Putamen (tissue), 1 donor: ENCODE measurements at regions not wholly inside any gene's neighbourhood (a gene's known extent, or its start where the extent isn't known, plus 50 kb on each side); places are given as distances from the start of the nearest gene placed in this dataset.

Experiments
- DNase-seq: peaks from one replicate; pipeline ENCODE4 v3.0.0-alpha.2; 2016; ENCODE audit warnings: low spot score

DNA sequence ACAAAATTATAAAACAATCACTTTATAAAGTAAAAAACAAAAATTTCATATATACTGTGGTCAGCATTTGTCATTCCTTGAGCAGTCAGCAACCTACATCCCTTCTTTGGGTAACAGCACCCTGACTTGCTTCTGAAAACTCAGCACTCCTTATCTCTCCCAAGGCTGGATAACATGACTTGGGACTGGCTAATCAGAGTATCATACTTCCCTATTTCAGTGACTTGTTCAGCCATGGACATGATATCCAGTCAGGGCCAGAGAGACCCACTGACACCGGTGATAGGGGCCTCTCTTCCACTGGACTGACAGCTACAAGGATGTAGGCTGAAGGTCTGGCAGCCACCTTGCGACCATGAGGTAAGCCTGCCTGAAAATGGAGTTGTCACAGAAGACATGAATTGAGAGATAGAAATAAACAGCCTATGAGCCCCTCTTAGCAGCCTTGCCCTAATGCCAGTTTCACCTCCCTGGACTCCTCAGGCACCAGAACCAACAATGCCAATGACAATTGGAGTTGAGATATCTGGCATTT lies 84.4 kb upstream of the NEBL start:
- DNase-seq, result no peak

DNA sequence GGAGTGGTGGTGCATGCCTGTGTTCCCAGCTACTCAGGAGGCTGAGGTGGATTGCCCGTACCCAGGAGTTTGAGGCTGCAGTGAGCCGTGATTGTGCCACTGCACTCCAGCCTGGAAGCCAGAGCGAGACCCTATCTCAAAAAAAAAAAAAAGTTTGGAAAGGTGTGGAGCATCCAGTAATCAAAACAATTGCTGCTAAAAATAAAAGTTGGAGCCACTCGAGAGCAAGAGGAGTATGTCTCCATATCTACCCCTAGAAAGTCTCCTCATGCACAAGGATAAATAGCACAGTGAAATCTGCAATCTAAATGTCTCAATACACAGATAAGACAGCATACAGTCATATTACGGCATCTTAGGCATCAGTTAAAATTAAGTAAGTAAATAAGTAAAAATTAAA lies 81.5 kb upstream of the NEBL start:
- DNase-seq, result no peak

DNA sequence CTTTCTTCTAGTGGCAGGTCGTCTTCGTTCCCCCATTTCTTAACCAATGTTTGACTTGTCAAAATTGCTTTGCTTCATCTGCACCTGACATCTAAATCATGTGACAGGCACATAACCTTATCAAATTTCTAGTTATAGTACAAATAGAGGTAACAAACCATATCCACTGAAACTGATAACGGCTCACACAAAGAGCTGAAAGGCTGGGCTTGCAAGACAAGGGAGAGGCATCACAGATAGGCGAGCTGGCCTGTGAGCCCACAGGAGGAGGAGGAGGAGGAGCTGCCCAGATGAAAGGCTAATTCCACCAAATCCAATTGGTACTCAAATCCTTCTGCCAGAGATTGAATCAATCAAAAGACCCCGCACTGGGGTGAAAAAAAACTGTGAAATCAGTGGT lies 80.2 kb upstream of the NEBL start:
- no peak for DNase-seq

DNA sequence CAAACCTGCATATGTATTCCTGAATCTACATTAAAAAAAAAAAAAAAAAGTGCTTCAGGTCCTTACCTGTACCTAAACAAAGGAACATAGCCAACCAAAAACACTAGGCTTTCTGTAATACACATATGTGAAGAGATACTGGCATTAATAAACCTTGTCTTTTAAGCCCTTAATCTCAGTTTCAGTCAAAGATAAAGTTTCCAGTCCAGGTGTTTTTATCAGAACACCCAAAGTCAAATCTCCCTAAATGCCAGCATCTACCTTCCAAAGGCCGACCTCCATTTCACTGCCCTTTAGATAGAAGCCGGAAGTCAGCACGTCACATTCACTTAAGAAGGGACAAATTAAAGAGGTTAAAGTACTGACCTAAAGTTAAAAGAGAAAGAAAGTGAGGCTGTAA lies 79.8 kb upstream of the NEBL start:
- DNase-seq, result no peak

DNA sequence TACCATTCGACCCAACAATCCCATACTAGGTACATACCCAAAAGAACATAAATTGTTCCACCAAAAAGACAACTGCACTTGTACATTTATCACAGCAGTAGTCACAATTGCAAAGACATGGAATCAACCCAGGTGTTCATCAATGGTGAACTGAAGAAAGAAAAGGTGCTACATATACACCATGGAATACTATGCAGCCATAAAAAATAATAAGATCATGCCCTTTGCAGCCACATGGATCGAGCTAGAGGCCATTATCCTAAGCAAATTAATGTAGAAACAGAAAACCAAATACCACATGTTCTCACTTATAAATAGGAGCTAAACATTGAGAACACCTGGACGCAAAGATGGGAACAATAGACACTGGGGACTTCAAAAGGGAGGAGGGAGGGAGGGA lies 79.3 kb upstream of the NEBL start:
- DNase-seq, result no peak

DNA sequence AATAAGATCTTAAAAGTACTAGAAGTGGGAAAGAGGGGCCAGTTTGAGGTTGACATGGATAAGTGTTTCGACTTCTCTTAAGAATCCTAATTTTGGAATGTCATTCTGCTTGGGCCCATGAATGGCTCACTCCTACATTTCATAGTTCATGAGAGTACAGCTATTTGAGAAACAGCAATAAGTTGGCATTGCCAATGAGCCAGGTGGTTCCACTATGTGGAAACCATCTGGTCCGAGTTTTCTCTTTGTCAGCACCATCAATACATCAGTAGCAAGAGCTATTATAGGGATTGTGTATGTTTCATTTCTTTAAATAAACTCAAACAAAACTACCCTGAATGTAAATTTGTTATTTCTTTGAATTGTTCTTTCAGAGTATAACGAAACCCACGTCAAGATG lies 78.1 kb upstream of the NEBL start:
- DNase-seq, result no peak

DNA sequence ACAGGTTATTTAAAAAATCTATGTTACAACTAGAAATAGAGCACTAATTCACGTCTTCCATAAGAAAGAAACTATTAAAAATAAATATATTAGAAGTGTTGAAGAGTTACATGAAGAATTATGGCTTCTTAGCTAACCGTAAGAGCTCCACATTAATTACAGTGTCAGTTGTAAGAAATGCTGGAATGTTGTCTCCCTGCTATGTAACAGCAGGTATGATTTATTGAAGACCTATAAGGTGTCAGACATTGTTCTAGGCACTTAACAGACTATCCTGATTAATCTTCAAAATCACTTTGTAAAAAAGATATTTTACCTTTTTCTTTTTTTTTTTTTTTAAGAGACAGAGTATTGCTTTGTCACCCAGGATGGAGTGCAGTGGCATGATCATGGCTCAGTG lies 75.8 kb upstream of the NEBL start:
- DNase-seq, result no peak

DNA sequence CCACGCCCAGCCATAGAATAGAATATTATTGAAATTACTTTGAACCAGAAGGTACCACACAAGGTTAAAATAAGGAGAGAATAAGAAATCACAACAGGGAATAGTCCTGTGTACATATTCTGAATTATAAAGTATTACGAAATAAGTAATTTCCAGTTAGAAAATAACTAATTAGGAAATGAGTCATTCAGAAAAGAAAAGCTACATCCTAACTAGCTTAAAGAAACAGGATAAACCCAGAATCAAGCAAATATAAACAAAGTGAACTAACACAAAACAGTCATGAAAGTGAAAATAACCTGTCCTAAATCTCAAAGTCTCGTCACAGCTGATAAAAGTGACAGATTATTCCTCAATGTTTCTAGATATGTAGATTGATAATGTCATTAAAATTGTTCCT lies 74.8 kb upstream of the NEBL start:
- DNase-seq, result no peak

DNA sequence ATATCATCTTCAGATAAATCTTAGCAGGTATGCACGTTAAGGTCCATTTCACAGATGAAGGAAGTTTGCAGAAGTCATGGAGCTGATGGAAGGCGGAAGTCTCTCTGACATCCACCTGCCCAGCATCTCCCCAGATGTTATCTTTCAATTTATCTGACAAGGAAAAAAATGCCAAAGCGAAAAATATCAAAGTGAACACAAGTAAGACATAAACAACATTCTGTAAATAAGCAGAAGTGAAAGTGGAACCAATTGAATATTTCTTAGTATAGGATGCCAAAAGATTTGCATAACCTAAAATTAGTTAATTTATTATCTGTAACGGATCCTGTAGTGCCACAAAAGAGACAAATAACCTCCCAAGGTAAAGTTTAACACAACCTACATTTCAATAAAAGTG lies 73.6 kb upstream of the NEBL start:
- DNase-seq, result no peak

DNA sequence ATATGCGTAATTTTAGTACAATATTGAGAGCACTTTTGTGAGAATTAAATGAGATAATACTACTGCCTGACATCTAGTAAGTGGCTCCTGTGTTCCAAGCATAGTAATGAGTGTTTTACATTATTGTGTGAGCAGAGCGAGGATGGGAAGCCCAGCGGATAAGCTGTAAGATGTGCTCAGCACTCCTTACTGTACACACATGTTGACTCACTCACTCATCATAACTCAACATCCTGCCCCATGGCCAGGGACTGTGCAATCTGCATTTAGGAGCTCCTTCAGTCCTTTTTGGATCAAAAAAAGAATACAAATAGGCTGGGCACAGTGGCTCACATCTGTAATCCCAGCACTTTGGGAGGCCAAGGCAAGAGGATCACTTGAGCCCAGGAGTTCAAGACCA lies 72.9 kb upstream of the NEBL start:
- no peak for DNase-seq

DNA sequence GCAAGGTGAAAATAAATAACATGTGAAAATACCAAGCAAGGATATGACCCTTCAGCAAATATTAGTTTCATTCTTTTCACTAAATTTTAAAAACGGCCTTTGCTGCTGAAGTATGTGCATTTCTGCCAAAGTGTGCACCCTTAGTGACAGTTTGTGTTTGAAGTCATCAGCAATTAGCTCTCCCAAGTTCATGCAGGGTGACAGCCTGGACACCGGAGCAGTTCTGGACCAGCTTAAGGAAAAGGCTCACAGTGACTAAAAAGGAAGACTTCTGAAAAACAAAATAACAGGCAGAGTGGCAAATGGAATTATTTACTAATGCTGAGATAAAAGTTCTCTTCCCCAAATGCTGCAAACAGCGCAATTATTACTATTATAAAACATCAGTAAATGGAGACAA lies 69.3 kb upstream of the NEBL start:
- no peak for DNase-seq

DNA sequence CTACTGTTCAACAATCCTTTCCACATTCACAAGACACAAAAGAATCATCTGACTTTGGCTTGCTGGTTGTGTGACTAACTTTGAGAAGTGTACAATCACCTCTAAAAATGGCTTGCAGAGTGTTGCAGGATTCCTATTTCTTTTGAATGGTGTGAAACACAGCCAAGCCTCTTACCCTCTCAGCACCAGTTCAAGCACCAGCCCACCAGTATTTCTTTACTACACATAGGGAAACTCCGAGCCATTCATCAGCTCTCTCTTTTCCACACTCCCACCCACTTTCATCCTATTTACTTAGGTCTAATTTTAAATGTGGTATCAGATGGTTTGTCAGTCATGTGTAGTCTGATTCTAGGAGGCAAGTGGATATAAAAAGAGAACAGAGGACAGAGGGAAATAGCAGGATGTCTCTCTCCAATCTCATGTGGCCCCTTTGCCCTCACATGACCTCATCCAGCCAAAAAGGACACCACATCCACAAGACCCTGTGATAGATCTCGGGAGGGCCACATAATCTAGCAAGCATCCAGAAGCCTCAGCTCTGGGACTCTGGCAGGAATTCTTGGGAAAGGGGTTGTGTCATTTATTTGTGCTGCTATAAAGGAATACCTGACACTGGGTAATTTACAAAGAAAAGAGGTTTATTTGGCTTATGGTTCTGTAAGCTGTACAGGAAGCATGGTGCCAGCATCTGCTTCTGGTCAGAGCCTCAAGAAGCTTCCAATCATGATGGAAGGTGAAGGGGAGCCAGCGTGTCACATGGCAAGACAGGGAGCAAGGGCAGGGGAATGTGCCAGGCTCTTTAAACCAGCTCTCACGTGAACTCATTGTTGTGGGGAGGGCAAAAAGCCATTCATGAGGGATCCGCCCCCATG lies 66.8 kb upstream of the NEBL start:
- DNase-seq, result no peak

DNA sequence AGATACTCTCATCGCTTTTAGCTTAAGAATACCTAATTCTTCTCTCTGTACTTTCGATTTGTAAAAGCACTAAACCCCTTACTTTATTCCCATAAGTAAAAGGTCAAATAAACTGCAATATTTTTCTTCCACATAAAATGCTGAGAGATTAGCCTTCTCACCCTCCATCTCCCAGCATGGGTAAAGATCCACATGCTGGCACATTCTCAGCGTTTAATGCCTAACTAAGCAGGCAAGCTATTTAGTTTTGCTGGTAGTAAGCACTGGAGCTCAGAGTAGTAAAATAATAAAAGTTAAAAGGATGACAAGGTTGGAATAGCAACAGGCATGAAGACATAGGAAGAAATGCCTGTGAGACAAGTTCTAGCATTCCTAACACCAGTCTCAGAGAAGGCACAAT lies 65.9 kb upstream of the NEBL start:
- DNase-seq, result no peak

DNA sequence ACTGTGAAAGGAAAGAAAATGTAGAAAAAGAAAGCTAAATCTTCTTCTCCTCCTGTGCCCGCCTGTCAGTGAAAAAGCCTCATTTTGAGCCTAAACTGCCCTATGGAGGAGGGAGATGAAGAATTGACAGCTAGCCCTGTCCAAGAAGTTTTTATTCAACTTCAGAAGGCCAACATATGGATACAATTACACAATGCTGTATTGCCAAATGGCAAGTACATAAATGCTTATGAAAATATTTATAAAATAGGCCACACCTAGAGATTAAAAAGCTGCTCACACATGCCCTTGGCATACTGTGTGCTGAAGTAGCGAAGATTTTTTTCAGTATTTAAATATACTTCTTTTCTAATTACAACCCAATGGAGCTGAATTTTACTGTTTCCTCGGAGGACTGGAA lies 65.1 kb upstream of the NEBL start:
- no peak for DNase-seq

DNA sequence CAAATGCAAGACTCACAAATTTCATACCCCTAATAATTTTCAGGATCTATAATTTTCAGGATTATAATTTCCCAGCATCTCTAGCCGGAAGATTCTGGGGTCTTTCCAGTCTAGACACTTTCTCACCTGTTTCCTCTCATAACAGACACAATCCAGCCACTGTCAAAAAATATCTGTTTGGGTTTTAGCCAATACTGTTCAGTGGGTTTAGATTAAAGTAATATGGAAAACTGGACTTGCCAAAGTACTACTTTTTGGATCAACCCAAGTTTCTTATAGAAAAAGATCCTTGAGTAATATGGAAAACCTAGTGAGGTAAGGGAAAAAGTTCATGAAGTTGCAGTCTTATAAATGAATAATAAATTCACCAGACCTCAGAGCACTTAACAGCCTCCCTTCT lies 62.1 kb upstream of the NEBL start:
- no peak for DNase-seq

DNA sequence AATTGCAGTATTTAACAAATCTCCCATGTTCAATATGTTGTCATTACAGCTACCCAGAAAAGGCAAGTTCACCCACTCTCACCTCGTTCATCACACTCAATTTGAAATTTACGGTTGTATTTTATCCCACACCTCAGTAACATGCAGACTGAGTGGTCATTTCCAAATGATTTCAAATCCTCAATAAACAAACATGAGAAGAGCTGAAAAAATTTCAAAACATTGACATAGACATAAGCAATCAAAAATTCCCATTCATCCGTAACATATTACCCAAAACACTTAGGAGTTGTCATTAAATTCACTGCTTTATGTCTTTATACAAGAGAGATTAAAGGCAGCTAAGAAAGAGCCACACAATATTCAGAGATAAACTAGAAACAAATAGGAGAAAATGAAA lies 61.7 kb upstream of the NEBL start:
- DNase-seq, result no peak

DNA sequence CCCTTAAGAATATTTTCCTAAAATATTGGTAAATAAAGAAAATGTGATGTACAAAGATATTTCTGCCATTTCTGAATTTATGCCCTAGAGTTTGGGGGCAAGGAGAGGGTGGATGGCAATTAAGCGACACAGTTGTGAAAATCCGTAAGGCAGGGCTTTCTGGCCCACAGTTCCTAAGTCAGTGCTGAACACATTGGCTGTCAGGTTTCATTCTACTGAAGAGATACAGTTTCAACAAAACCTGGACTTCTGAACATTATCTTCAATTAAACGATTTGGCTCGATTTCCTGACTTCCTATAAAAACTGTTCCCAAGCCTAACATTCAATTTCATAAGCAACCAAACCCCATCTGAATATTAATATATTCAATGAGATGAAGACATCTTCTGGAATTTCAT lies 61.1 kb upstream of the NEBL start:
- no peak for DNase-seq

DNA sequence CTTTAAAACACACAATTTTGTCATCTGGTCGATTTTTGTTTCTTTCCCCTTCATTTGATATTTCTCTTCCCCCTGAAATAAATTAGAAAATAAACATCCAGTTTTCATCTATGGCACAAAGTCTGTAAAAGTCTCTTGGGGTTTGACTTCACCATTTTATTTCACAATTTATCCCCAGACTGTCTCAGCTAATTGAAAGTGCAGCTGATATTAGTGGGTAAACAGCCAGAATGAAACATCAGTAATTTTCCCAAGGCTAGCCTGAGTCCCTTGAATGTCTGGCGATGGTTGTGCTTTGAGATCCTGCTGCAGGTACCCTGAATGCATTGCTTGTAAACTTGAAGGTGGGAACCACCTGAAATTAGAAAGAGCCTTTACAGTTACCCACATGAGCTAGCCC lies 60.6 kb upstream of the NEBL start:
- no peak for DNase-seq

DNA sequence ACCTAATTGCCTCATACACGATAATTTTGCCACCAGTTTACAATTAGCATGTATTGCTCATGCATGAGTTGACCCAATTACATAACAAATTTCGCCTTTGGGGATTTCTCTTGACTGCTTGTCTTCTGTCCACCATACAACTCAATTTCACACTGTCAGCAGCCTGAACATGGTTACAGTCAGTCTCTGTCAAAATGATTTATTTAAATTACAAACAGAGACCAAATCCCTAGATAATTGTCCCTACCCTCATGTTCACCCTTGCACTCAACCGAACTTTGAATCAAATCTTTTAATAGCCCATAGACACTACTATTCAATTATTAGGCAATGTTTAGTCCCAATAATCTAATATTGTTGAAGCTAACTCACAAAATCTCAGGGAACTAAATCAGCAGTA lies 59.7 kb upstream of the NEBL start:
- DNase-seq, result no peak

DNA sequence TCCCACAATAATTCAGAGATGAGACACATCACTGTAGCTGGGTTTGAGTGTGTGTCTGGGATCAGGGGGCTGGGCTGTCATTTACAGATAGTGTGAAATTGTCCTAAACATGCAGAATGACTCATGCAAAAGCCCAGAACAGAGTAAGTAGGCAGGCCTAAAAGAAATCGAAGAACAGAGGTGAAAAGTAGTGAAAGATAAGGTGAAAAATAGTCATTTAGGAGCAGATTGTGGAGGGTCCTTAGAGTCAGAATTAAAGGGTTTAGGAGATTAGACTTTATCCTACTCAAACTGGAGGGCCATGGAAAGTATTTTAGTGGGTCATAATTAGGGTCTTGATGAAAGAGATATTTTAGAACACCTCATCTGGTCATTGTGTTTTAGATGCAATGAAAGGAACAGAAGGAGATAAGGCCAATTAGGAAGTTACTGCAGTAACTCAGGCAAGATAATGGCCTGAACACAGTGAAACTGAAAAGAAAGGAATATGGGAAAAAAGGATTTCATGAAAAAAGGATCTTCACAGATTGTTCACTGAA lies 58.3 kb upstream of the NEBL start:
- no peak for DNase-seq

DNA sequence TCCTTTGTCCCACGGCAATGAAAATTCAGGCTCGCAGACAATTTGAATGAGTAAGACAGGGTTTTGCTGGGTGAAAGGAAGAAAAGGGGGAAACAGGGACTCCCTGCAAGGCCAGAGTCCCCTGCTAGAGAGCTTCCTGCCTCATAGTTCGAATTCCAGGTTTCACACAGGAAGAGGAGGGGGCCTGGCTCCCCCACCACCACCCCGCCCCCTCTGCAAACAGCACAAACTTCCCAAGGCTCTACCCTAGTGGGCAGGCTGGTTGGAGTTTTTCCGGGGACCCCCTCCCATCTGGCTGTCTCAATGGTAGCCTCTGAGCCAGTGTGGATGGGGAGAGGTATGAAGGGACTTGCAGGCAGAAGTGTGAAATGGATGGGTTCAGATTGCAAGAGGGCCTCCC lies 57.4 kb upstream of the NEBL start:
- no peak for DNase-seq

DNA sequence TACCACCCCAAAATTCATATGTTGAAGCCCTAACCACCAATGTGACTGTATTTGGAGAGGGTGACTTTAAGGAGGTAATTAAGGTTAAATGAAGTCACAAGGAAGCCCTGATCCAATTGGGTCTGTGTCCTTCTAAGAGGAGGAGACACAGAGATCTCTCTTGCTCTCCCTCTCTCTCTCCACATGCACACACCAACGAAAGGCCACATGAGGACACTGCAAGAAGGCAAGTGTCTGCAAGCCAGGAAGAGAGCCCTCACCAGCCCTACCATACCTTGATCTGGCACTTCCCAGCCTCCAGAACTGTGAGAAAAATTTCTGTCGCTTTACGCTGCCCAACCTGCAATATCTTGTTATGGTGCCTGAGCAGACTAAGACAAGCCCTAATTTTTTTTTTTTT lies 56.0 kb upstream of the NEBL start:
- no peak for DNase-seq

DNA sequence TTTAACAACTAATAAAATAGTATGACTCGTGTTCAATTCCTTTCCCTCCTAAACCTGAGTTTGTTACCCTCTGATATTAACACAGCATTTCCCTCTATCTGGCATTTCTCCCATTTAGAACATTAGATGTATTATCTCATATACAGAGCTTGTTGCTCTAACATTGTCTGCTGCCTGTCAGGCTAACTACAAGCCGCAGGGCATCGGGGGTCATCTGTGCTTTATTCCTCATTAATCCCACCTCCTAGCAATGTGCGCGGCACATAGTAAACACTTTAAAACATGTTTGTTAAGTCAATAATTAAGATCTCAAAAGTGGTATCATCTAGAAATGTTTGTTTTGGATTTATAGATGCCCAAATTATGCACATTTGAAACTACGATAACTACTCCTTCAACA lies 52.9 kb upstream of the NEBL start:
- no peak for DNase-seq
